MM.1S (cell line): ENCODE measurements at regions not wholly inside any gene's neighbourhood (a gene's known extent, or its start where the extent isn't known, plus 50 kb on each side); places are given as distances from the start of the nearest gene placed in this dataset.

Source experiments
- EZH2 ChIP-seq: fragments of 300-600 bp; sonication (generic); optimal IDR thresholded peaks from 2 replicates; pipeline ENCODE3; 2017; ENCODE audit warnings: low read depth, mild to moderate bottlenecking, antibody characterized with exemption, low read length, mixed read lengths
- TF ChIP-seq, protein P1 (sequence below): fragments of 300-600 bp; sonication (generic); IDR thresholded peaks from 2 replicates; pipeline ENCODE4 v1.5.1; 2016; ENCODE audit warnings: antibody characterized with exemption, low read length, mixed read lengths

DNA sequence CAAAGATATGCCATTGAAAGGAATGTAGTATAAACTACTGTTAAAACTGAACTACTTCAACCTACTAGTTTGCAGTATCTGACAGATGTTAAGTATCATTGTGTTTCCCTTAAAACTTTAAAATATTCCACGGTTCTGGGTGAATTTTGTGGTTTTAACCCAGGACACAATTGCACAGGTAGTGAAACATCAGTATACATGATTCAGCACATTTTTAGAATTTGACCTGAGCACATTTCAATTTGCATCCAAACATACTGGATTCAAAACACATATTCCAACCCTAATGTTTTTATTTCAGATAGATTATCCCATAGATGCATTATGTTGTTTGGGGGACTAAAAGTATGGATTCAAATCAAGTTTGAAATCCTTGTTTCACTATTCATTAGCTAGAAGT is 129.9 kb upstream of the ZNF804B start:
- TF ChIP-seq, protein P1, sequence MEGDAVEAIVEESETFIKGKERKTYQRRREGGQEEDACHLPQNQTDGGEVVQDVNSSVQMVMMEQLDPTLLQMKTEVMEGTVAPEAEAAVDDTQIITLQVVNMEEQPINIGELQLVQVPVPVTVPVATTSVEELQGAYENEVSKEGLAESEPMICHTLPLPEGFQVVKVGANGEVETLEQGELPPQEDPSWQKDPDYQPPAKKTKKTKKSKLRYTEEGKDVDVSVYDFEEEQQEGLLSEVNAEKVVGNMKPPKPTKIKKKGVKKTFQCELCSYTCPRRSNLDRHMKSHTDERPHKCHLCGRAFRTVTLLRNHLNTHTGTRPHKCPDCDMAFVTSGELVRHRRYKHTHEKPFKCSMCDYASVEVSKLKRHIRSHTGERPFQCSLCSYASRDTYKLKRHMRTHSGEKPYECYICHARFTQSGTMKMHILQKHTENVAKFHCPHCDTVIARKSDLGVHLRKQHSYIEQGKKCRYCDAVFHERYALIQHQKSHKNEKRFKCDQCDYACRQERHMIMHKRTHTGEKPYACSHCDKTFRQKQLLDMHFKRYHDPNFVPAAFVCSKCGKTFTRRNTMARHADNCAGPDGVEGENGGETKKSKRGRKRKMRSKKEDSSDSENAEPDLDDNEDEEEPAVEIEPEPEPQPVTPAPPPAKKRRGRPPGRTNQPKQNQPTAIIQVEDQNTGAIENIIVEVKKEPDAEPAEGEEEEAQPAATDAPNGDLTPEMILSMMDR = no peak
- TF ChIP-seq EZH2 = no peak
